PC-3 (cell line): ENCODE measurements at regions not wholly inside any gene's neighbourhood (a gene's known extent, or its start where the extent isn't known, plus 50 kb on each side); places are given as distances from the start of the nearest gene placed in this dataset.

Experiments
- CTCF ChIP-seq: fragments of 300-600 bp; sonication (generic); conservative IDR thresholded peaks from 2 replicates; pipeline ENCODE4 v1.5.1; 2017; ENCODE audit warnings: antibody characterized with exemption, low read depth, mild to moderate bottlenecking, low read length
- EZH2 ChIP-seq: fragments of 300-600 bp; sonication (generic); IDR thresholded peaks from one replicate; pipeline ENCODE4 v1.6.1; 2017; ENCODE audit warnings: antibody characterized with exemption, mild to moderate bottlenecking, low read length; ENCODE audit not compliant: unreplicated experiment

DNA sequence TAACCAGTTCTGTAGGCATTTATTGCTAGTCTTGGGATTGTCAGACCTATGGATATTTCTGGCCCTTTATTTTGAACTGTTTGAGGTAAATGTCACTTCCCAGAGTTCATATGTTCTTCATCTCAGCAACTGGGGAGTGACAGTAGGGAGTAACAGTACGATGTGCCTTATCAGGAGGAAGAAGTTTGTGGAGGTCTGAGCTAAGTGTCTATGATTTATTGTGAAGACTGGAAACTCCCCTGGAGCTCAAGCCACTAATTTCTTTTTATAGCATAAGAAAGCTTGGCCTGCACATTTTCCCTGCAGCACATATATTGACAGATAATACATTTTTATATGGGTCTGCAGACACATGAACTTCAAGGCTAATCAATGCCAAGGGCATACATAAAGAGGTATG lies 383.8 kb downstream of the GRXCR1 start:
- TF ChIP-seq CTCF (no peak), EZH2 (no peak)
